ENCODE measurements at regions not wholly inside any gene's neighbourhood (a gene's known extent, or its start where the extent isn't known, plus 50 kb on each side); places are given as distances from the start of the nearest gene placed in this dataset.
A peak's percentile ranks its signal among the peaks of the same experiment; 100 is the strongest.

DNA sequence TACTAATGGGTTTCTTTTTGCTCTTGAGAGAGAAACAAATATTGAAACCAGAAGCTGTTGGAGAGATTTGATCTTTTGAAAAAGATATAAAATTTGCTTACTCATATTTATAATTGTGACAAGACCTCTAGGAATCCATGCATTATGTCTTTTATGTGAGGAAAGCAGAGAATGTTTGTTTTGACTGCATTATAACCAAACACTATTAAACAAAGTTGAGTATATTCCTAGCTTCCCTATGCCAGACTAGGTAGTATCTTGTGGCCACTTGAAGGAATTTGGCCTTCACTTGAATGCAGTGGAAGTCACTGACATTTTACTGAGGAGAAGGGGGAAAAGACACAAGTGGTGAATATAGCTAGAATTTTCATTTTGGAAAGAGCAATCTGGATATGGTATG lies 521.8 kb upstream of the ZEB2 start:
- H3K4me1 ChIP-seq: no peaks in the 10 kb centered on the region
- TF ChIP-seq, protein P1, sequence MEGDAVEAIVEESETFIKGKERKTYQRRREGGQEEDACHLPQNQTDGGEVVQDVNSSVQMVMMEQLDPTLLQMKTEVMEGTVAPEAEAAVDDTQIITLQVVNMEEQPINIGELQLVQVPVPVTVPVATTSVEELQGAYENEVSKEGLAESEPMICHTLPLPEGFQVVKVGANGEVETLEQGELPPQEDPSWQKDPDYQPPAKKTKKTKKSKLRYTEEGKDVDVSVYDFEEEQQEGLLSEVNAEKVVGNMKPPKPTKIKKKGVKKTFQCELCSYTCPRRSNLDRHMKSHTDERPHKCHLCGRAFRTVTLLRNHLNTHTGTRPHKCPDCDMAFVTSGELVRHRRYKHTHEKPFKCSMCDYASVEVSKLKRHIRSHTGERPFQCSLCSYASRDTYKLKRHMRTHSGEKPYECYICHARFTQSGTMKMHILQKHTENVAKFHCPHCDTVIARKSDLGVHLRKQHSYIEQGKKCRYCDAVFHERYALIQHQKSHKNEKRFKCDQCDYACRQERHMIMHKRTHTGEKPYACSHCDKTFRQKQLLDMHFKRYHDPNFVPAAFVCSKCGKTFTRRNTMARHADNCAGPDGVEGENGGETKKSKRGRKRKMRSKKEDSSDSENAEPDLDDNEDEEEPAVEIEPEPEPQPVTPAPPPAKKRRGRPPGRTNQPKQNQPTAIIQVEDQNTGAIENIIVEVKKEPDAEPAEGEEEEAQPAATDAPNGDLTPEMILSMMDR (IDR thresholded peaks at IDR 0.05): no peak
- no peak for DNase-seq
- no peak overlapping the region for H3K4me3 ChIP-seq
- H3K27me3 ChIP-seq: no peaks in the 10 kb centered on the region
- H3K36me3 ChIP-seq: no peaks in the 10 kb centered on the region
- no peaks in the 10 kb centered on the region for H3K9me3 ChIP-seq
- ATAC-seq: no peak
- intact Hi-C loops (cut with DNase I): no loop called here
- no peak overlapping the region for H3K27ac ChIP-seq

DNA sequence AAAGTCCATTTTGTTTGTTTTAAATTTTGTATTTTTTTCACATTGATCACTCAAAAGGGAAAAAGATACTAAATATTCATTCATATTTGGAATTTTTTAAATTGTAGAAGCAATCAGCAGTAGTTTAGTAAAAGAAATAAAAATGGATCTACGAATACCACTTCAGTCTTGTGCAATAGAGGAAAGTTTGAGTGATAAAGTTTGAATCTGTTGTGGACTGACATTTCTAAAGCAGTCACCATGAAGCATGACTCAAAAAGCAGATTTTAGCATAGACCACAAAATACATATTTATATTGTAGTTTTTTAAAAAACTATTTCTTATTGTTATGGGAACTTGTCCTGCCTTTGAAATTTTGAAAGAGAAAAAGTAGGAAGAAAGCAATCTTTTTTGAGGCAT lies 520.5 kb upstream of the ZEB2 start:
- ATAC-seq (no peak), DNase-seq (no peak)
- intact Hi-C loops (cut with DNase I): no loop called here
- no peaks in the 10 kb centered on the region for H3K4me1 ChIP-seq
- H3K9me3 ChIP-seq: no peaks in the 10 kb centered on the region
- no peaks in the 10 kb centered on the region for H3K36me3 ChIP-seq
- H3K27me3 ChIP-seq: no peaks in the 10 kb centered on the region
- no peak overlapping the region for H3K27ac ChIP-seq
- no peak overlapping the region for H3K4me3 ChIP-seq
- TF ChIP-seq, protein P1 (IDR thresholded peaks at IDR 0.05): no peak

DNA sequence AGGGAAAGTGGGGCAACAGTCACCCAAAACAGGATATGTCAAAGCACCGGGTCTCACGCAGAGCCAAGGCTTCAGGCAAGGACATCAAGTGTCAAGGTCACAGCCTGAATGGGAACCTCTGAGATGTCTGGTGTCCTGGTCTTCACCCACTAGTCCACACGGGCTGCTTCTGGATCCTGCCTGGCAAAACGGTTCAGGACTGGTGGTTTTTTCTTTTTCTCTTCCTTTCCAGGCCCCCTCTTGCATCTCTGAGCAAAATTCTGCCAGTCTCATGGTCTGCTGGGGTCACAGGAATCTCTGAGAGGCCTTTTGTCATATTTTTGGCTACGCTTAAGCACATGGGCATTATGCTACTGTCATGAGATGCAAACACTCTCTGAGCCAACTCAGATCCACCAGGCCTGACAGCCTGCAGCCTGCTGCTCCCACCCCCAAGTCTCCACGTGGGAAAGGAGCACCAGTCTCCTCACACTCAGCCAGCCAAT lies 518.2 kb upstream of the ZEB2 start:
- Histone ChIP-seq H3K36me3 (no peaks in the 10 kb centered on the region), H3K27me3 (no peaks in the 10 kb centered on the region)
- no peak for DNase-seq

DNA sequence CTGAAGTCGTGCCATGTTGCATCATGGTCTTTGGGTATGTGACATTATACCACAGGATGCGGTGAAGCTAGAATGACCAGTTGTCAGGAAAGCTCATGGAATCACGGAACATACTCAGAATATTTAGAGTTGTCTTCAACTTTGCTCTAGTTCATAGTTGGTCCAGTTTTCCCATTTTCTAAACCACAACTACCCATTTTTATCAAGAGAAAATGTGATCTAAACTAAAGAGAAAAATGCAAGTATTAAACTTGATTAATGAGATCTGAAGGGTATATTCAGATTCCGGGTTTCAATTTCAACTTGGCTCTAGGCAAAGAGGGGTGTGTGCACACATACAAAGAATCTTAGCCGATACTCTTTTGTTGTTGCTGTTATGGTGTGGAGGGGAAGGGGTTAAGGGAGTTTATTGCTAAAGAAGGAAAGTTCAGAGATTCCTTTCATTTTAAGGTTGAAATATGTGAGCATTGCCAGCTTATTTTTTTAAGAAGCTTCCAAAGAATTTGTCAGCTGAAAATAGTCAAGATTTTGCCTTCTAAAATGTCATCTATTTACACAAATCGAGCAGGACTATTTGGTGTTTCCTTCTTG lies 516.6 kb upstream of the ZEB2 start:
- Histone ChIP-seq H3K27ac (peak overlapping the region in 1 of 2 donors; percentile 28), H3K9me3 (no peaks in the 10 kb centered on the region), H3K27me3 (no peaks in the 10 kb centered on the region), H3K36me3 (no peaks in the 10 kb centered on the region), H3K4me1 (no peaks in the 10 kb centered on the region), H3K4me3 (no peak overlapping the region)
- intact Hi-C loops (cut with DNase I): no loop called here
- DNase-seq (no peak), ATAC-seq (no peak)
- TF ChIP-seq, protein P1 (IDR thresholded peaks at IDR 0.05): no peak

More for the DNA sequence above, 518.2 kb upstream of the ZEB2 start:
- TF ChIP-seq, protein P1 (IDR thresholded peaks at IDR 0.05): no peak
- no peak overlapping the region for H3K4me3 ChIP-seq
- H3K4me1 ChIP-seq: no peaks in the 10 kb centered on the region
- no peak for ATAC-seq
- intact Hi-C loops (cut with DNase I): no loop called here
- H3K9me3 ChIP-seq: no peaks in the 10 kb centered on the region
- H3K27ac ChIP-seq: peak overlapping the region in 1 of 2 donors; percentile 22

DNA sequence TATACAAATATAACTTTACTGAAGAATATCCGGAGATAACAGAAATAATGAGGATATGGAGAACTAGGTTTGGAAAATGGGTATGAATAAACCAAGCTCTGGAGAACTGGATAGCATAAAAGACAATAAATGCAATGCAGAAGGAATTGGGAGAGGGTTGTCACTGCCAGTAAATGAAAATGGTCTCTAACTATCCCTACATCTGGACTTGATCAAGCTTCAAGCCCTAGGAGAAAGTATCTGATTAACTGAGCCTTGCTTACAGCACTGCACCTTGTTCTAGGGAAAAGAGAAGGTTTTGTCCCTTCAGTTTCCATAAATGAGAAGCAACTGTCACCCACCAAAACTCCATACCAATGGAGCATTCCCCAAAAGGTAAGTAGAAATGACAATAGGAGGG lies 514.6 kb upstream of the ZEB2 start:
- Histone ChIP-seq H3K27ac (no peak overlapping the region), H3K36me3 (no peaks in the 10 kb centered on the region), H3K9me3 (no peaks in the 10 kb centered on the region), H3K27me3 (no peaks in the 10 kb centered on the region), H3K4me3 (no peak overlapping the region), H3K4me1 (no peaks in the 10 kb centered on the region)
- TF ChIP-seq, protein P1 (IDR thresholded peaks at IDR 0.05): no peak
- ATAC-seq (no peak), DNase-seq (no peak)
- intact Hi-C loops (cut with DNase I): no loop called here

Measured in left lung (tissue), 4 donors.